Hypothalamus (tissue), 51 donors: ENCODE measurements at regions not wholly inside any gene's neighbourhood (a gene's known extent, or its start where the extent isn't known, plus 50 kb on each side); places are given as distances from the start of the nearest gene placed in this dataset.

ENCODE experiments used
- DNase-seq, 51 donors: peaks; one replicate each; lab custom pipeline; 2025; lab: John Stamatoyannopoulos, UW

DNA sequence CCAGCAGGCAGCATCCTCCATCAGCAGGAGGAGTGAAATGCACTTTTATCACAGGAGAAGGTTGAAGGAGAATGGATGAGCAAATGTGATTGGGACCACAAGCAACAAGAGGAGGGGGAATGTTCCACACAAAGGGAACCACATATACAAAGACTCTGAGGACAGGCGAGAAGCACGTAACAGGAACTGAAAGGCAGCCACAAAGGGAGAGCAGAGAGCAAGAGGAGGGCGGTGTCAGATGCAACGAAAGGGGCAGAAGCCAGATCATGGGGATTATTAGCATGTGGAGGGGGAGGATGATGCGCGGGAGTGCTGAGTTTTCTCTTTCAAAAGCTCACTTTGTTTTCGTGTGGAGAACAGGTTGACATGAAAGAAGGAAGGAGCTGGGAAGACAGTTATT lies 241.1 kb downstream of the SPTSSA start:
- DNase-seq = no peak

DNA sequence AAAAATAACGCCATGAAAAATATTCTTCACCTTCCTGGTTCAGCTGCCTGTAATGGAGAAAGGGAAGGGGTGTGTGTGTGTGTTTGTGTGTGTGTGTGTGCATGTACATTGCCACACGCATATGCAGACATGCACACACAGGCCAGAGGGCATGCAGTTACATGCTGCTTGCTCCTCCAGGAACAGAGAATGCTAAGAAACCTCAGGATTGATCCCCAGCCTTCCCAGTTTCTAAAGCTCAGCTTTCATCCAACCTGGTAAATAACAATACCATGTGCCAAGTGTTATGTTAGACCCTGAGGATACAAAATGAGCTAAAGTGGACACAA lies 241.7 kb downstream of the SPTSSA start:
- DNase-seq = no peak

DNA sequence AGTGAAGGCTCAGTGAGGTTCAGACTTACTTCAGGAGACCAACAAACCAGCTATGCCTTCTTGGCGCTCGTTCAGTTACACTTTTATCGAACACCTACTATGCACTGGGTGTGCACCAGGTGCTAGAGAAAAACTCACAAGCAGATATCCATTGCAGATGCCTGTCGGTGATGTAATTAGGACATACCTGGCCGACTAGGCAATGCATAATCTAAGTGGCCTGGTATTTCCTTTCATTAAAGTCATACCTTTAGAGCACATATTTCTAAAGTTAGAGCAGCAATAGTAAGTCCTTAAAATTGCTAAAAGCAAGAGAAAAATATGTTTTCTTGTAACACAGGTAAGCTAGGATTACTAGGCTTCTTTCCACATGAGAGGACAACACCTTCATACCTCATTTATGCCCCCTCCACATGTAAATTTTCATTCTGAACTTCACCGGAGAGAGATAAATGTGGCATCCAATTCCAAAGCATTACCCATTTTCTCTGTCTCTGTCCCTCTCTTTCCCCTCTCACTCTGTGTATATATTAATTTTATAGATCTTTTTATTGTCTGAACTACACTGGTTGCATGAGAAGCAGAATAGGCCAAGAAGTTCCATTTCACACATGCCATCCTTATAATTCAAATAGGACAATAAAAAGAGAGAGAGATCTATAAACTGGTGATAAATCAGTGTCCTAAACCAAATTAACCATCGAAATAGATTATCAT lies 242.2 kb downstream of the SPTSSA start:
- no peak for DNase-seq

DNA sequence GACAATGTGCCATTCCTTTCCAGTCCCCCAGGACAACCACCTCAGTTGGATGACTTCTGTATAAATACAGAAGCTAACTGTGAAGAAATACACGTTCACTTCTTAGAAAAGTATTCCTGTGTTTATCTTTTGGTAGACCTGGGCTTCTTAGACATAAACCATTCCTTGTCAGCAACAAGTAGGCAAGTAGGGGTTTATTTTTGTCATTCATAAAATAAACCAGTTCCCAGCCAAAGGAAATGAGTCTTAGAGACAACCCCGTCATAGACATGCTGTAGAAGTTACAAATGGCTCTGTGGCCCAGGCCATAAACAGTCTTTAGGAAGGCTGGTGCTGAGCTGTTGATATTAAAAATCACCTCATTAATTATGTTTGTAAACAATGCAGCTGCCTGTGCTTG lies 243.2 kb downstream of the SPTSSA start:
- DNase-seq = no peak

DNA sequence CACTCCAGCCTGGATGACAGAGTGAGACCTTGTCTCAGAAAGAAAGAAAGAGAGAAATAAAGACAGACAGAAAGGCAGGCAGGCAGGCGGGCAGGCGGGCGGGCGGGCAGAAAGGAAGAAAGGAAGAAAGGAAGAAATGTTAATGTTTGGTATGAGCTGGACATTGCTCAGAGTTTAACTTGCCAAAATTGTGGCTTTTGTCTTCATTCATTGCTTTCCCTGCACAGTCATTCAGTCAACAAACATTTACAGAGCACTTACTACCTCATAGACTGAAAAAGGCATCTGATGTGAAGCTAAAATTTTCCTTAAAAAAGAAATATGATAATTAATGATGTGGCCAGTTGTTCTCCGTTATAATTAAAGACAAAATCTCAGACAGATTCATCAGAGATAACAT lies 247.1 kb downstream of the SPTSSA start:
- no peak for DNase-seq

DNA sequence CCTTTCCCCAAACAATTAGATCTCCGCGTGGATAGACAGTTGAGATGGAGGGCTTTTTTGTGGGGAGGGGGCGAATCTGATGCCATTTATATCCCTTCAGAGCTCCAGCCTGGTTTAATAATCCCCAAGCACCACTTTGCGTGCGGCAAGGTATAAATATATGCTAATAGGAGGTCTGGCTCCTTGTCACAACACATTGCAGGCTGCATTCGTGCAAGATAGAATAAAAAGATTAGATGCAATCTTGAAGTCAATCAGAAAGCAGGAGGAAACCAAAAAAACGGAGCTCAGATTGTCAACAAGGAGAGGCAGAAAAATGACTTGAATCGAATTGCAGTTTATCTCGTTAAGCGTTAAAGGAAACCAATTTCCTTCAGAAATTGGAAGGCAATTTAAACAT lies 248.7 kb downstream of the SPTSSA start:
- DNase-seq = no peak

DNA sequence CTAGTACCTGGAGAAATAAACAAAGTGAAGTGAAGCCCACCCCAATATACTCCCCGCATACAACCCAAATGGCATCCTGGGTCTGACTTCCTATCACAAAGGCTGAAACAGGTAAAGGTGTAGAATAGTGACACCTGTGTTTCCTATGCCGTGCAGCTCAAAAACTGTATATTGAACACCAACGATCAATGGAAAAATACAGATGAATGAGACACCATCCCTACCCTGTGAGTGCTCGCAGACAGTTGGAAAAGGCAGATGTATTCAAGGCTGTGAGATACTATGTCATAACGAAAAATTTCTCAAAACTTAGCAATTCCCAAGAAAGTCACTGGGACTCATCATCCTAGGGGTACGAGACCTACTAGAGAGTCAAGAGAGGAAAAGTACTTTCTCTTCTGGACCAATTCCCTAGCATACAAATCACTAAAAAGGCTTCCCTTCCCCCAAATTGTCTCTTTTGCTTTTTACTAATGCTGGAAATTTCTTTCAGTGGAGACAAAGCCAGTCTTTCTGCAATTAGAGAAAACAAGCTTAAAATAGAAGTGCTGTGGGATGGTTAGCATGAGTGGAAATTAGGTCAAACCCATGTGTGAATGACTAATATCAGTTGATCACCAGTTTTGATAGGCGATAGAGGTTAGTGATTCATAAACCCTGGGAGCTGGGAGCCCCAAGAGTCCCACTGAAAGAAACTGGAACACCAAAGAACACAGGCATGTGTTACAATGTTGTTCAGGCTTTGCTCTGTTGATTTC lies 249.7 kb downstream of the SPTSSA start:
- peak in 1 of 51 donors; percentile 14 for DNase-seq

DNA sequence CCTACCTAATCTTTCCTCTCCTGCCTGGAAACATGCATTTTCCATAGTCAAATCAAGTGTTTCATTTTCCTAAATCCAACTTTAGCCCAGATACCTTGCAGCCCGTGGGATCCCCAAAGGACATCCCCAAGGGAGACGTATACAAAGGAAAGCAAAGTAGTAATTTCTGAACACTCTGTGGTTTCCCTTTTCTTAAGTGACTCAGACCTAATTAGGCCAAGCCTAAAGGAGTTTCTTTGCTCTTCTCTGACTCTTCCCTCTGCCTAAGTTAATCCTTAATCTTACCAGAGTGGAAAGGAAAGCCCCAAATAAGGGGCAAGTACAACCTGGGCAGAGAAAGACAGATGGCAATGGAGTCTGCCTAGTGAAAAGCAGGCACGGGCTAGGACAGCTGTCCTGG lies 250.3 kb downstream of the SPTSSA start:
- DNase-seq = no peak

DNA sequence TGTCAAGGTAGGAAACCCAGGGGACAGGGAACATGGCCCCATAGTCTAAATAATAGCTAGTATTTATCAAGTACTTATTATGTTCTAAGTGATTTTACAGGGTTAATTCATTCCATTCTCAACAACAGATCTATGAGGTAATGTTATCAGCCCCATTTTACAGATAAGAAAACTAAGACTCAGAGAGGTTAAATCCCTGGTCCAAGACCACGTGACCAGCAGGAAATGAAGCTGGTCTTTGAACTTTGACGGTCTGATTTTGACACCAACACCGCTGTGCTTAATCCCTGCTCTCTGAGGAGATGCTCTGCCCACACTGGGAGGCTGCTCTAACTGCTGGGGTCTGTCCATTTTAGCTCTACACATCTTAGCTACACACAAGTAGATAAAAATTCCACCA lies 253.5 kb downstream of the SPTSSA start:
- no peak for DNase-seq

DNA sequence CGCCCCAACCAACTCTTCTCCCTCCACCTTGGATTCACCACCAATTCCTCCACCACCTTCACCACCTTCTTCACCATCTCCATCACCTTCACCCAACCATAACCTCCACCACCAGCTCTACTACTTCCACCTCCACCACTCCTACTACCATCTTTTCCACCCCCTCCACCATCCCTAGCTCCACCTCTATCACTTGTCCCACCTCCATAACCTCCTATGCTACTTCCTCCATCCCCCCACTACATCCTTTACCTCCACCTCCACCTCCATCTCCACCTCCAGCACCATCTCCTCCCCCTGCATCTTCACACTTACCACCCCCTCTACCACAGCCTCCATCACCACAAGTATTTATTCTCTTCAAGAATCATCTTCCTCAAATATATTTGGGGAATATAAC lies 254.9 kb upstream of the EGLN3 start:
- no peak for DNase-seq

DNA sequence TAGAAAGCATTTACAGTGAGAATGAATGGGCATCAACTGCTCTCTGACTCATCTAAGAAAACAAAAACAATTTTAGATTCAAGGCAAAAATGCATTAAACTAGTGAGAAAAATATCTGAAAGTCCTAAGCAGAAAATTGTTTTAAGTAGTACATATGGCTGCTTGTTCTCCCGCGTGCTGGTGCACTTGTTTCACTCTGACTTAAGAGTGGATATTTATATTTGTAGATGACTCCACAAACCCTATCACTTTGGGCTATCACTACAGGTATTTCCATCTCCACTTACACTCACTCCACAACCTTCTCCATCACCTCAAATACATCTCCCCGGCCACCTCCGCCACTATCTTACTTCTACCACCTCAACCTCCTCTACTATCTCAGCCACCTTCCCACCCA lies 253.9 kb upstream of the EGLN3 start:
- DNase-seq = no peak

DNA sequence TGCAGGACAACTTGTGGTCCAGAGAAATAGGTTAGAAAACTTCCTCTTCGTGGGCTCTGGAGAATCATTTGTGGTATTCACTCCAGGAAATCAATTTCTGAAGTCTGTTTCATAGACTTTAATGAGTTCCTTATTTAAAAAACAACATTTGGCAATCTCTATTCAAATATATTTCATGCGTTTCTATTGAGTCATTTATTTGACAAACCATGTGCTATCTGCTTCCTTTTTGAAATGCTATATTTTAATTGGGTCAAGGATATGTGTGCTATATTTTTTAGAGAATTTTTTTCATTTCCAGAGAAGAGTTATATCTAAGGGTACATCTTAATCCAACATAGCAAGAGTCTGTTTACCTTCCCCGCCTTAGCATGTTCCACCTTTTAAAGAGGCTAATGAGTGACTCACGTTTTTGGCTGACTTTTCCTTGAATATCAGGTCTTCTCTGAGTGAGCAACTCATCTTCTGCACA lies 252.4 kb upstream of the EGLN3 start:
- DNase-seq = no peak

DNA sequence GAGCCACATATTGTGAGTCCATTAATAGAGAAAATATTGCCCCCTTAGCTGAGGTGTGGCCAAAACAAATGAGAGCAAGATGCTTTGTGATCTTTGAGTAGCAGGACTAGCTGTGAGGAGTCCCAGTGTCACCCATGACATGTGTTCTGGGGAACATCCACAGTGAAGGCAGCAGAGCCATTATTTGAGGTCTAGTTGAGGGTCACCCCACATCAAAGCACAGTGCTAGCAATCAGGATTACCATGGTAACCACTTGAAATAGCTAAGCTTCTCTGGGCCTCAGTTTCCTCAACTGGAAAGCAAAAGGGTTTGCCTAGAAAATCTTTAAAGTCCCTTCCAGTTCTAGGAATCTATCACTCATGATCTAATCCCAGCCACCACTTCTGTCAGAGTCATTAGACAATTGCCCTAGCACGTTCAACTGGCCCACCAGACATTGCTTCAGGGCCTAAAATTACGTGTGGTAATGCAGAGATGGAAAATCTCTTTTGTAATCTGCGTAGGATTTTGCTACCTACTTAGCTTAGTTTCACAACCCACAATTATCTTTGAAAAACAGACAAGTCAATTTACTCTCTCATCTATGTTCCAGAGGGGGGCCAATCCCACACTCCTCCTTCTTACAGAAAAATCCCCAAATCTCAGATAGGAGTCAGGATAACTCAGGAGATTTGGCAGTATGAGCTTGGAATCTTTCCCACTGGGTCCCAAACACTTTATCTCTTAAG lies 251.2 kb upstream of the EGLN3 start:
- DNase-seq = no peak

DNA sequence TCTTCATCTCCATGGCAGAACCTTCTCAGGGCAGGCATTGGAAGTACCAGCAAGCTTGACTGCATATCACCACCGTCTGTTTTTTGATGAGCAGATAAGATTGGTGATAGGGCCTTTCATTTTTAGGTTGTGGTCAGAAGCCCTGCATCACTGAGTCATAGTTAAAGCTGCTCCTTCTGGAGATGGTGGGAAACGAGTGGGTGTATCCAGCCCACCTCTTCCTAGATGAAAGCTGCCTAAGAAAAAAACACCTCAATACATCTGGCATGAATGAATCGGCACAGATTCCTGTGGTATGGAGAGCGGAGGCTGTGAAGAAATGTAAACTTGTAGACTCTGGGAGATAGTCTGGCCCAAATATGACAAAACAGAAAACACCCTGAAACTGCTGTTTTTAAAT lies 248.7 kb upstream of the EGLN3 start:
- DNase-seq = no peak

DNA sequence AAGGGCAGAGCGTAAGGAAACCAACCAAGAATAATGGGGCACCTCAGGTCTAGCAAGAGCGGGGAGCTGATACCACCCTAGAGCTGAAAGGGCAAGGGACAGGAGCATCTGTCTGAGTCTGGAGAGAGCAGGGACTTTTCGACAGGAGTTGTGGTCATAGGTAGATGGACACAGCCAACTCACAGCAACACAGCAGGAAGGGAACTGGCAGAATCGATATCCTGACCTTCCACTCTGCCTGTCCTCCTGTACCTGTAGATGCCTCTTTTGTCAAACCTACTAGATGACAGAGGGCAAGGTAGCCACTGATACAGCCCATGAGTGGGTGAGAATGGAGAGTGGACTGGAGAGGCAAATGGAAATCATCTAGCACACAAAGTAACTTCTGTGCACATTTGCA lies 247.2 kb upstream of the EGLN3 start:
- no peak for DNase-seq

DNA sequence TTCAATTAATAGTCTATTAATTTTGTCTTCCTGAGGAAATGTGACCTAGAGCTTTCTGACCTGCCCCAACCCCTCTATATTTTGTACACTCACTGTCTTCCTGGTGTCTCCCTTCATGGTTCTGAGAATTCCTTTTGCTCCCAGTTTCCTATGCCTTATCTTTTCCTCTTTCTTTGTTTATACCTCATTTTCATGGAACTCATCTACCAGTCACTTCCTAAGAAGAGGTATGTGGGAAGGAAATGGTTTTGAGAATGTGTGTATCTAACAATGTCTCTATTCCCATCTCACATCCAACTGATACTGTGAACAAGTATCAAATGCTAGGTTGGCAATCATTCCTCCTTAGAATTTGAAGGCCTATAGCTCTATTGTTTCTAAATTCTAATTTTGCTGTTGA lies 245.1 kb upstream of the EGLN3 start:
- DNase-seq = no peak

DNA sequence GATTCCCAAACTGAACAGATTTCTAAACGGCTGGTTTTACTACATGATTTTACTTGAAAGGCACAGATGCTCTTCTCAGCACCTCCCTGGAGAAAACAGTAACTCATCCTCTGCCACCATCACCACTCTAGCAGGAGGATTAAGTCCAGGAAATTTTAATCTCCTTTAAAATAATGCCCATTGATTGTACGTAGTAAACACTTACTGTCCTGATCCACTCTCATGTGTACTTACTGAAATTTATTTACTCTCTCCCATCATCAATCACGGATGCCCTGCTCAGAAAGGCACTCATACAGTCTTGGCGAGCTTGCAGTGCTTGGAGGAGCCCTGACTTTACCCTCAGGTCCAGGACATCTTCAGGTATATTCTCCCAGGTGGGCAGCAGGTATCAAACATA lies 239.8 kb upstream of the EGLN3 start:
- no peak for DNase-seq

DNA sequence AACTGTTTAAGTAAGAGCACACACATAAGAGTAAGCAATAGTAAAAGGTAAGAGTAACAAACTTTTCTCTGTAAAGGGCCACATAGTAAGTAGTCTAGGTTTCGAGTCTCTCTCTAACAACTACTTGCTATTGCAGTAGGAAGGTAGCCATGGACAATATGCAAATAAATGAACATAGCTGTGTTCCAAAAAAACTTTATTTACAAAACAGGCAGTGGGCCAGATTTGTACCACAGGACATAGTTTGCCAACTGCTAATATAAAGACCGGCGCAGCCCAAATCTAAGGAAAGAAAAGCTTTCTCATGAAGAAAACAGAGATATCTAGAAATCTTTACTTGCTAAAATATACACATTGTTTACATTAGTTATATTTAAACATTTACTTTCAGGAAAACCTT lies 239.0 kb upstream of the EGLN3 start:
- no peak for DNase-seq

DNA sequence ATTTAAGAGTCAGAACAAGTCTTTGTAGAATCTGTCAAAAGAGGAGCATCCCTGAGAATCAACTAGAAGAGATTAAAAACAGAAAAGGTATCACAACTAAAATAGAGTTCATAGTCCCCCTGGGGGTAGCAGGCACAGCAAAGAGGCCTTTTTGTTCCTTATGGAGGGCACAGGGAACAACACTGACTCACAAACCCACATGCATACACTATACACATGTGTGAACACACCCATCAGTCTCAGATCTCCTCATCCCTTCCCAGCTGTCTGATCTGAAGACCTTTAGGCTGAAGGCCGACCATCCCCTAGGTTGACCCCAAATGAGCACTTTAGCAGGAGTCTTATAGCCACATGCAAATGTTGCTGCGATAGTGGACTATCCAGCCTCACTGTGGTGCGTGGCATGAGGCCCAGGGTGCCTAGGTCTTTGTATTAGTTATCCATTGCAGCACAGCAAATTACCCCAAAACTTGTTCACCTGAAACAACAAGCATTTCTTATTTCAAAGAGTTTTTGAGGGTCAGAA lies 236.7 kb upstream of the EGLN3 start:
- DNase-seq = no peak

DNA sequence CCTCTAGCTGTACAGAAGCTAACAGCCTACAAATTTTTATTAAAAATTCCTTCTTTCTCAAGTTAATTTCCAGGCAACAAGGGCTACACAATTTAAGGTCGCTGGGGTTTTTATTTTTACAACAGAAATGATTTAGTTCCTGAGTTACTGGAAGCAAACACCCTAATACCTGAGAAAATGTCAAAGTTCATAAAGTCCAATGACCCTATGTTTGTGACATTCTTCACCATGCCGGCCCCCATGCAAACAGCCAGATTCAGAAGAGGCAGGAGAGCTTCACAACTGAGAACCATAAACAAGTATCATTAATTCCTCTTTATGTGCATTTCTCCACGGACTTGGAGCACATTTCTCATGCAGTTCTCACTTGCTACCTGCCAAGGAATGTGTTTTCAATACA lies 236.2 kb upstream of the EGLN3 start:
- no peak for DNase-seq

DNA sequence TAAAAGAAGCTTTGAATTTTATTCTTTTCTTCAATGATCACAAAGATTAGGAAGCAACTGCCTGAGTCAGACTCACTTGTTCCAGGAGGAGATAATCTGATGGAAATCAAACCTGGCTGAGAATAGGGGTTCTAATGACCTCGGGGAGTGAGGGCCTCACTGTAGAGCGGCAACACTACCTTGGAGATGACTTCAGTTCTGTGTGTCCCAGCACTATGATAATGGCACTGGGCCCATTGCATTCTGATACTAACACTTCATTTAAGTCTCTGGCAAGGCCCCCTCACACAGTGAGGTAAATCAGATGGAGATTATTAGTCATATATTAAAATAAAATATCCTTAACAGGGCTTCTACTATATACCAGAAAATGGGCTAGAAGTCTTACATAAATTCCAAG lies 233.3 kb upstream of the EGLN3 start:
- DNase-seq = no peak

DNA sequence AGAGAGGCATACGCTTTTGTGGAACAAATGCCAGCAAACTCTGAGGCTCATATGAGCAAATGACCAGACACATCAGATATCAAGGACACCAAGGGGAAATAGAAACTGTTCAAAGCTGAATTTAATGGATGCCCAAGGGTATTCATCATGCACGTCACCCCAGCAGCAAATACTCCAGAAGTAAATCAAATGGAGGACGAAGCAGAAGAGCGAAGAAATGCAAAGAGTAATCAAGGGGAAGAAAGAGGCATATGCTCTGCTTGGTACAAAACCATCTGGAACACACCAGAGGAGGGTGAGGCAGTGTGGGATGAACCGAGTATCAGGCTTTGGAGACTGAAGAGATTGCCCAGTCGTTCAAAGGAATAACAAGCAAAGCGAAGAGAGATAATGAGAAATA lies 232.6 kb upstream of the EGLN3 start:
- DNase-seq = no peak
